Liver (tissue), 8 donors: ENCODE measurements at regions not wholly inside any gene's neighbourhood (a gene's known extent, or its start where the extent isn't known, plus 50 kb on each side); places are given as distances from the start of the nearest gene placed in this dataset.

Experiments used
- DNase-seq: peaks from one replicate; pipeline ENCODE4 v3.0.0-alpha.2; 2017; ENCODE audit warnings: low spot score
- H3K27ac ChIP-seq, 2 donors: one replicate each; pipeline ENCODE4 v1.7.0; 2013; ENCODE audit warnings: inconsistent platforms in 2 of 2, low read length in 2 of 2, control low read depth in 1 of 2, low read depth in 1 of 2, mild to moderate bottlenecking in 1 of 2
- H3K27me3 ChIP-seq, 4 donors: one replicate each; pipeline versions ENCODE4 v1.6.1 to v1.7.0; 2013; ENCODE audit warnings: low read length in 3 of 4, inconsistent platforms in 1 of 4, mild to moderate bottlenecking in 1 of 4, moderate library complexity in 1 of 4; ENCODE audit not compliant: control insufficient read depth in 4 of 4, insufficient read depth in 4 of 4
- H3K36me3 ChIP-seq, 4 donors: one replicate each; pipeline versions ENCODE4 v1.6.1 to v1.7.0; 2013; ENCODE audit warnings: low read length in 3 of 4, mild to moderate bottlenecking in 3 of 4, low read depth in 1 of 4, moderate library complexity in 1 of 4; ENCODE audit not compliant: control insufficient read depth in 4 of 4, insufficient read depth in 3 of 4
- H3K4me1 ChIP-seq, 4 donors: one replicate each; pipeline versions ENCODE4 v1.6.1 to v1.7.0; 2013; ENCODE audit warnings: low read length in 3 of 4, mild to moderate bottlenecking in 3 of 4, moderate library complexity in 1 of 4; ENCODE audit not compliant: control insufficient read depth in 4 of 4, insufficient read depth in 4 of 4
- H3K4me3 ChIP-seq, 3 donors: one replicate each; pipeline versions ENCODE4 v1.6.1 to v1.7.0; 2013; ENCODE audit warnings: low read length in 3 of 3, control low read depth in 1 of 3, low read depth in 1 of 3, mild to moderate bottlenecking in 1 of 3
- H3K9ac ChIP-seq, 2 donors: one replicate each; pipeline ENCODE4 v1.7.0; 2013; ENCODE audit warnings: low read length in 2 of 2, mild to moderate bottlenecking in 2 of 2, moderate library complexity in 2 of 2, control low read depth in 1 of 2, low read depth in 1 of 2
- H3K9me3 ChIP-seq, 4 donors: one replicate each; pipeline versions ENCODE4 v1.6.1 to v1.7.0; 2013; ENCODE audit warnings: low read length in 3 of 4; ENCODE audit not compliant: control insufficient read depth in 4 of 4
- ATF3 ChIP-seq: IDR thresholded peaks from 2 replicates; pipeline ENCODE4 v1.6.1; 2016; ENCODE audit warnings: antibody characterized with exemption
- CTCF ChIP-seq: fragments of 150-350 bp; IDR thresholded peaks from 2 replicates; pipeline ENCODE4 v1.5.1; 2017; ENCODE audit warnings: improper control_type of control experiment, low read depth, low read length; ENCODE audit not compliant: missing input control
- EGR1 ChIP-seq, 2 donors: IDR thresholded peaks; 2 replicates each; pipeline ENCODE4 v1.6.1; 2016 to 2018; ENCODE audit warnings: antibody characterized with exemption in 2 of 2, low read depth in 2 of 2
- FOXA1 ChIP-seq: IDR thresholded peaks from 2 replicates; pipeline ENCODE4 v1.6.1; 2016; ENCODE audit warnings: antibody characterized with exemption
- FOXA2 ChIP-seq: IDR thresholded peaks from 2 replicates; pipeline ENCODE4 v1.6.1; 2016; ENCODE audit warnings: antibody characterized with exemption
- GABPA ChIP-seq, 2 donors: IDR thresholded peaks in 1 of 2; conservative IDR thresholded peaks in 1 of 2; 2 replicates each; pipeline ENCODE4 v1.6.1; 2016; ENCODE audit warnings: antibody characterized with exemption in 2 of 2, mild to moderate bottlenecking in 1 of 2, moderate library complexity in 1 of 2
- HNF4A ChIP-seq, 2 donors: conservative IDR thresholded peaks; 2 replicates each; pipeline ENCODE4 v1.6.1; 2016; ENCODE audit warnings: antibody characterized with exemption in 2 of 2, mild to moderate bottlenecking in 2 of 2
- HNF4G ChIP-seq: IDR thresholded peaks from 2 replicates; pipeline ENCODE4 v1.6.1; 2016; ENCODE audit warnings: antibody characterized with exemption
- JUND ChIP-seq, 2 donors: IDR thresholded peaks; 2 replicates each; pipeline ENCODE4 v1.6.1; 2016; ENCODE audit warnings: antibody characterized with exemption in 2 of 2
- MAX ChIP-seq: IDR thresholded peaks from 2 replicates; pipeline ENCODE4 v1.6.1; 2016; ENCODE audit warnings: antibody characterized with exemption
- NR2F2 ChIP-seq: IDR thresholded peaks from 2 replicates; pipeline ENCODE4 v1.6.1; 2016; ENCODE audit warnings: antibody characterized with exemption
- RAD21 ChIP-seq, 2 donors: IDR thresholded peaks; 2 replicates each; pipeline ENCODE4 v1.6.1; 2016; ENCODE audit warnings: antibody characterized with exemption in 2 of 2, mild to moderate bottlenecking in 2 of 2
- REST ChIP-seq: IDR thresholded peaks from 2 replicates; pipeline ENCODE4 v1.6.1; 2016; ENCODE audit warnings: antibody characterized with exemption, mild to moderate bottlenecking
- RXRA ChIP-seq, 2 donors: IDR thresholded peaks; 2 replicates each; pipeline ENCODE4 v1.6.1; 2017 to 2018; ENCODE audit warnings: antibody characterized with exemption in 2 of 2, mild to moderate bottlenecking in 1 of 2
- SP1 ChIP-seq: IDR thresholded peaks from 2 replicates; pipeline ENCODE4 v1.6.1; 2018; ENCODE audit warnings: antibody characterized with exemption, mild to moderate bottlenecking
- TAF1 ChIP-seq: conservative IDR thresholded peaks from 2 replicates; pipeline ENCODE4 v1.6.1; 2016; ENCODE audit warnings: antibody characterized with exemption, mild to moderate bottlenecking
- YY1 ChIP-seq: IDR thresholded peaks from 2 replicates; pipeline ENCODE4 v1.6.1; 2016; ENCODE audit warnings: antibody characterized with exemption, mild to moderate bottlenecking
- ZBTB33 ChIP-seq: IDR thresholded peaks from 2 replicates; pipeline ENCODE4 v1.6.1; 2016; ENCODE audit warnings: antibody characterized with exemption
- WGBS: extraction: QIAGEN DNeasy Blood & Tissue Kit; methylation state at CpG from one replicate; pipeline ENCODE4 v1.1.7; 2013; 5-methylcytosine and 5-hydroxymethylcytosine counted together
- donor health status: healthy.
- donor health status: healthy.
- donor health status: healthy.
- donor health status: healthy.
- donor health status: healthy.

GRCh38 chr18:64270121-64270520 is 121.2 kb upstream of the LINC00305 start:
- H3K36me3 ChIP-seq: no peaks in the 10 kb centered on the region
- 85% methylated on average over 3 of the region's 3 CpGs for WGBS
- H3K9ac ChIP-seq: no peak overlapping the region
- H3K9me3 ChIP-seq: no peaks in the 10 kb centered on the region
- peaks cover 8 to 39% (median 33%) of the 10 kb centered on the region in 4 donors for H3K4me1 ChIP-seq
- TF ChIP-seq ZBTB33 (no peak), JUND (IDR thresholded peaks at IDR 0.05) (no peak), SP1 (no peak), EGR1 (IDR thresholded peaks at IDR 0.05; ENCODE audit: low read depth in 2 of 2) (no peak), RXRA (IDR thresholded peaks at IDR 0.05) (no peak), HNF4A (conservative IDR thresholded peaks at IDR 0.05) (no peak), HNF4G (no peak), FOXA2 (no peak), TAF1 (no peak), YY1 (no peak), GABPA (IDR thresholded peaks at IDR 0.05 in 1 of 2, conservative IDR thresholded peaks at IDR 0.05 in 1 of 2) (no peak), RAD21 (IDR thresholded peaks at IDR 0.05) (no peak), NR2F2 (no peak), FOXA1 (no peak), ATF3 (no peak), CTCF (no peak), MAX (no peak)
- no peak overlapping the region for H3K4me3 ChIP-seq
- DNase-seq: no peak
- no peaks in the 10 kb centered on the region for H3K27me3 ChIP-seq
- no peak overlapping the region for H3K27ac ChIP-seq

DNA sequence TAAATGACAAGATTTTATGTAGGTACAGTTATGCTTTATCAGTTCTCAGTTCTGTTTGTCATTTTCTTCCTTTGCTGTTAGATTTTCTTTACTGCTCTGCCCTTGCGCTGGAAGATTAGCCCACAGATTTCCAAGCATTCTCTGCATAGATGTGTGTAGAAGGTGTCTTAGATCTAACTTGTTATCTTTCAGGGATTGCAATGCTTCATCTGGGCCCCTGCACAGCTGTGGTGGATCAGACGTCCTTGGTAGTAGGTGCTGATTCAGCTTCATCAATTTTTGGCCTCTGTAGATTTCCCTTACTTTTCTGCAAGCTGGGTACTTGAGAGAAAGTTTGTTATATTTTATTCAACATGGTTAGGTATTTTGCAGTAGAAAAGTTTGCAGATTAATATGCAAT is 115.3 kb upstream of the LINC00305 start:
- Histone ChIP-seq H3K9ac (no peak overlapping the region), H3K4me1 (peaks cover 0 to 6% (median 2%) of the 10 kb centered on the region in 4 donors), H3K4me3 (no peak overlapping the region), H3K9me3 (no peaks in the 10 kb centered on the region), H3K36me3 (no peaks in the 10 kb centered on the region), H3K27ac (no peak overlapping the region), H3K27me3 (no peaks in the 10 kb centered on the region)
- no peak for TF ChIP-seq HNF4G
- peak; percentile 41 for TF ChIP-seq REST
- WGBS: 70% methylated on average over 2 of the region's 2 CpGs
- DNase-seq: no peak
